Chondrocyte (in vitro differentiated cells): ENCODE measurements at regions not wholly inside any gene's neighbourhood (a gene's known extent, or its start where the extent isn't known, plus 50 kb on each side); places are given as distances from the start of the nearest gene placed in this dataset.
"Not testable (repeated sequence)": the region's sequence is repeated elsewhere in the genome, so short reads cannot be mapped to it uniquely, and the experiment has no call there.

Experiments
- DNase-seq: peaks from one replicate; pipeline ENCODE4 v3.0.0; 2021; ENCODE audit warnings: mixed read lengths, low spot score
- H3K27ac Mint-ChIP-seq: one replicate; pipeline ENCODE4 v1.8.0; 2021; ENCODE audit warnings: mild to moderate bottlenecking, moderate library complexity, mixed read lengths; ENCODE audit not compliant: unreplicated experiment
- H3K27me3 Mint-ChIP-seq: 2 replicates; pipeline ENCODE4 v1.8.0; 2021; ENCODE audit warnings: low read depth, mixed read lengths
- H3K36me3 Mint-ChIP-seq: 2 replicates; pipeline ENCODE4 v1.8.0; 2021; ENCODE audit warnings: low read depth, mixed read lengths
- H3K4me1 Mint-ChIP-seq: 2 replicates; pipeline ENCODE4 v1.8.0; 2021; ENCODE audit warnings: low read depth, mild to moderate bottlenecking, mixed read lengths
- H3K4me3 Mint-ChIP-seq: one replicate; pipeline ENCODE4 v1.8.0; 2021; ENCODE audit warnings: mild to moderate bottlenecking, moderate library complexity, mixed read lengths; ENCODE audit not compliant: unreplicated experiment
- H3K9me3 Mint-ChIP-seq: 2 replicates; pipeline ENCODE4 v1.8.0; 2021; ENCODE audit warnings: low read depth, mixed read lengths
- TF ChIP-seq, protein P1 (sequence below): fragments of 200-600 bp; sonication (generic); IDR thresholded peaks from 2 replicates; pipeline ENCODE4 v1.5.0; 2021; ENCODE audit warnings: antibody characterized with exemption, mild to moderate bottlenecking, moderate library complexity

DNA sequence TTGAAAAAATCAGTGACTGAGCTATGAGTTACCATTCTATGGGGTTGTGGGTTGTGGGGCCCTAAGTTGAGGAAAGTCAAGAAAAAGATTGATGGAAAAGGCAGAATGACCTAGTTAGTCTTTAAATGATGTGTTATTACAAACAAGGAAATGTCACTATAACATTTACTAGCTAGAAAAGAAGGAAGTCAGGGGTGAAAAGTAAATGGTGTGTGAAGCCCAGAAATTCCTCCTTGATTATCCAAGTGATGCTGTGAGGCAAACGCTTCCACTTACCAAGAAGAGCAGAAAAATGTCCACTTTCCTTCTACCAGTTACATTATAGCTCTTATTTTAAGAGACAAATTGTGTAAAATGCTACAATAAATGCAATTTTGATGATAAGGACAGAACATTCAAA lies 285.3 kb upstream of the DPP6 start:
- DNase-seq, H3K27ac Mint-ChIP-seq, H3K4me1 Mint-ChIP-seq, H3K27me3 Mint-ChIP-seq, H3K36me3 Mint-ChIP-seq, H3K4me3 Mint-ChIP-seq: not testable (repeated sequence)
- H3K9me3 Mint-ChIP-seq: peaks cover 36% of the 10 kb centered on the region

DNA sequence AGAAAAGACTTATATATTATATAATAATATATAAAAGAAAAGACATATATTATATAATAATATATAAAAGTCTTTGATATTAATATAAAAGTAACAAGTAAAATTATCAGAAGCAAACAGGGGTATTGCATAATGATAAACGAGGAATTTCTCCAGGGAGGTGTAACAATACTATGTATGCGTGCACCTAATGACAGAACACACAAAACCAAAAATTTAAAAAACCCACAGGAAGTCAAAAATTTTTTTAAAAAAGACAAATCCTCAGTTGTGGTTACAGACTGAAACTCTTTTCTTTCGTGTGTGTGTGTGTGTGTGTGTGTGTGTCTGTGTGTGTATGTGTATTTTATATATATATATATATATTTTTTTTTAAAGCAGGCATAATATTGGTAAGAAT lies 279.2 kb upstream of the DPP6 start:
- H3K27ac Mint-ChIP-seq: no peak overlapping the region
- H3K27me3 Mint-ChIP-seq: no peaks in the 10 kb centered on the region
- peaks cover 23% of the 10 kb centered on the region for H3K9me3 Mint-ChIP-seq
- no peak for DNase-seq
- no peak overlapping the region for H3K4me3 Mint-ChIP-seq
- TF ChIP-seq, protein P1, sequence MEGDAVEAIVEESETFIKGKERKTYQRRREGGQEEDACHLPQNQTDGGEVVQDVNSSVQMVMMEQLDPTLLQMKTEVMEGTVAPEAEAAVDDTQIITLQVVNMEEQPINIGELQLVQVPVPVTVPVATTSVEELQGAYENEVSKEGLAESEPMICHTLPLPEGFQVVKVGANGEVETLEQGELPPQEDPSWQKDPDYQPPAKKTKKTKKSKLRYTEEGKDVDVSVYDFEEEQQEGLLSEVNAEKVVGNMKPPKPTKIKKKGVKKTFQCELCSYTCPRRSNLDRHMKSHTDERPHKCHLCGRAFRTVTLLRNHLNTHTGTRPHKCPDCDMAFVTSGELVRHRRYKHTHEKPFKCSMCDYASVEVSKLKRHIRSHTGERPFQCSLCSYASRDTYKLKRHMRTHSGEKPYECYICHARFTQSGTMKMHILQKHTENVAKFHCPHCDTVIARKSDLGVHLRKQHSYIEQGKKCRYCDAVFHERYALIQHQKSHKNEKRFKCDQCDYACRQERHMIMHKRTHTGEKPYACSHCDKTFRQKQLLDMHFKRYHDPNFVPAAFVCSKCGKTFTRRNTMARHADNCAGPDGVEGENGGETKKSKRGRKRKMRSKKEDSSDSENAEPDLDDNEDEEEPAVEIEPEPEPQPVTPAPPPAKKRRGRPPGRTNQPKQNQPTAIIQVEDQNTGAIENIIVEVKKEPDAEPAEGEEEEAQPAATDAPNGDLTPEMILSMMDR: no peak
- H3K36me3 Mint-ChIP-seq: no peaks in the 10 kb centered on the region
- no peaks in the 10 kb centered on the region for H3K4me1 Mint-ChIP-seq

DNA sequence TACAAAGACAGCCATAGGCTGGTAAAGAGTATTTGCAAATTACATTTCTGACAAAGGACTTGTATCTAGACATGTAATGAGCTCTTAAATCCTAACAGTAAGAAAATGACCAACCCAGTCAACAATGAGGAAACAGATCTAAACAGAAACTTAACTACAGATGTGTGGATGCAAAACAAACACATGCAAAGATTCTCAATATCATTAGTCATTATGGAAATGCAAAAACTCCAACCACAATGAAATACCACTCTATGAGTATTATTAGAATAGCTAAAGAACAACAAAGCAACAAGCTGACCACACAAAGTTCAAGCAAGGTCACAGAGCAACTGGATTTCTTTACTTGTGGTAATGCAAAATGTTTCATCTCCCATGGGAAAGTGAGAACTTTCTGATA lies 275.3 kb upstream of the DPP6 start:
- H3K9me3 Mint-ChIP-seq: peaks cover 16% of the 10 kb centered on the region
- not testable (repeated sequence) for H3K4me3 Mint-ChIP-seq, DNase-seq, H3K4me1 Mint-ChIP-seq, H3K36me3 Mint-ChIP-seq, H3K27ac Mint-ChIP-seq, H3K27me3 Mint-ChIP-seq

DNA sequence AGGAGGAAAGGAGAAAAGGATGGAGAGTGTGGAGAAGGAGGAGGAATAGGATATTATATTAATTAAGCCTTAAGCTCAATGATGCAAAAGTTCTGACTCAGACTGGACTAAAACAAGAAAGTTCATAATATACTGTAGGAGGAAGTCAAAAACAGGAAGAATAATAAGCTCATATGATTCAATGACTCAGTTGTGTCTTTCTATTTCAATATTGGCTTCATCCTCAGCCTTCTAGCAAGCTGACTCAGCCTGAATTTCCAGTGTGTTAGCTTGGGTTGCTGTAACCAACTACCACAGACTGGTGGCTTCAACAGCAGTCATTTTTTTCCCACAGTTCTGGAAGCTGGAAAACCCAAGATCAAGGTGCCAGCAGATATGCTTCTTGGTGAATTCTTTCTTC lies 254.8 kb upstream of the DPP6 start:
- H3K9me3 Mint-ChIP-seq: peaks cover 33% of the 10 kb centered on the region
- H3K27ac Mint-ChIP-seq, DNase-seq, H3K4me3 Mint-ChIP-seq, H3K36me3 Mint-ChIP-seq, H3K27me3 Mint-ChIP-seq, H3K4me1 Mint-ChIP-seq: not testable (repeated sequence)

DNA sequence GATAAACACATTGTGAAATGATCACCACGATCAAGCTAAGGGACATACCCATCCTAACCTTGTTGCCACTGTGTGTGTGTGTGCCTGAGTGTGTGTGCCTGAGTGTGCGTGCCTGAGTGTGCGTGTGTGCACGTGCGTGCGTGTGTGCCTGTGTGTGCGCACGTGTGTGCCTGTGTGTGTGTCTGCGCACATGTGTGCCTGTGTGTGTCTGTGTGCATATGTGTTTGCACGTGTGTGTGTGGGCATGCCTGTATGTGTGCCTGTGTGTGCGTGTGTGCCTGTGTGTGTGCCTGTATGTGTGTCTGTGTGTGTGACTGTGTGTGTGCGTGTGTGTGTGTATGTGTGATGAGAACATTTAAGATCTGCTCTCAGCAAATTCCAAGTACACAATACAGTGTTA lies 244.1 kb upstream of the DPP6 start:
- no peak overlapping the region for H3K4me3 Mint-ChIP-seq
- H3K9me3 Mint-ChIP-seq: peaks cover 17% of the 10 kb centered on the region
- DNase-seq: no peak
- no peaks in the 10 kb centered on the region for H3K4me1 Mint-ChIP-seq
- H3K36me3 Mint-ChIP-seq: no peaks in the 10 kb centered on the region
- TF ChIP-seq, protein P1: no peak
- no peak overlapping the region for H3K27ac Mint-ChIP-seq
- H3K27me3 Mint-ChIP-seq: no peaks in the 10 kb centered on the region

DNA sequence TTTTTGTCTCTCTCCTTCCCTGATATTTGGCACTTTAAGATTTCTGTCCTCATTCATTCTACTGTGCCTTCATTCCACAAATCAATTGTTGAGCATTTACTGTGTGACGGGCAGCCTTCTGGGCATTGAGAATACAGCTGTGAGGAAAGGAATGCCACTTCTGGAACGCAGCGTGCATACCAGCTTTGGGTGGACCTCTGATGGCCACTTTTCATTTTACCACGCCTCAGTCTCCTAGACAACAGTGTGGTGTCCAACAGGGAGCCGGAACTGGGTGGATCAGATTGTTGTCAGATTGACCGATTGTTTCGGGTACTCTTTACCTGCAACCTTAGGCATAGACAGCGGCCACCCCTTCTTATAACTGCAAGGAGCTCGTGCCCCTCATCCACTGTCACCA lies 222.7 kb upstream of the DPP6 start:
- DNase-seq: no peak
- Mint-ChIP-seq H3K27me3 (no peaks in the 10 kb centered on the region), H3K9me3 (peaks cover 54% of the 10 kb centered on the region), H3K4me3 (no peak overlapping the region), H3K4me1 (no peaks in the 10 kb centered on the region), H3K27ac (no peak overlapping the region), H3K36me3 (no peaks in the 10 kb centered on the region)
- TF ChIP-seq, protein P1: no peak

DNA sequence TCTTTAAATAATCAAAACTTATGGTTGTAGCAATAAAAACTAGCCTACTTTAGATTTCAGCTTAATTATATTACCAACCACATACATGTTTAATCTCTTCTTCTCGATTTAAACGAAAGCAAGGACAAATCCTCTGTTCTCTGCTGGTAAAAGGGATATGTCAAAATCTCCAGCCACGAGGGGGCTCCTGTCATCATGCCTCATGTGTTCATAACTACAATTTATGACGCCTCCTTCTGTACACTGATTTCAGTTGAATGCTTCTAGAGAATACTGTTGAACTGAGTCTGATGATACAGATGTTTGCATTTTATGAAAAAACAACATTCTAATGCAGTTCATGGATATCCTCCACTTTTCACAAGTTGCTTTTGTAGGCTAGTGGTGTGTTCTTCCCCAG lies 220.0 kb upstream of the DPP6 start:
- no peaks in the 10 kb centered on the region for H3K27me3 Mint-ChIP-seq
- H3K9me3 Mint-ChIP-seq: peaks cover 59% of the 10 kb centered on the region
- TF ChIP-seq, protein P1: no peak
- no peak overlapping the region for H3K4me3 Mint-ChIP-seq
- H3K36me3 Mint-ChIP-seq: no peaks in the 10 kb centered on the region
- no peak for DNase-seq
- no peak overlapping the region for H3K27ac Mint-ChIP-seq
- no peaks in the 10 kb centered on the region for H3K4me1 Mint-ChIP-seq
